GM13977 (cell line): ENCODE measurements at regions not wholly inside any gene's neighbourhood (a gene's known extent, or its start where the extent isn't known, plus 50 kb on each side); places are given as distances from the start of the nearest gene placed in this dataset.
A peak's percentile ranks its signal among the peaks of the same experiment; 100 is the strongest.

ENCODE experiments used
- DNase-seq: peaks from one replicate; pipeline ENCODE4 v3.0.0; 2012; ENCODE audit warnings: low spot score
- CTCF ChIP-seq: IDR thresholded peaks from 2 replicates; pipeline ENCODE4 v1.5.1; 2012; ENCODE audit warnings: mild to moderate bottlenecking, control low read depth; ENCODE audit not compliant: insufficient read depth; ENCODE audit errors: extremely low read depth, missing control alignments
- in situ Hi-C: fragments of 300-500 bp; cut with MboI; formaldehyde crosslinking; loops from one replicate; pipeline ENCODE4 v1.12.0; 2022; ENCODE audit warnings: low sequenced_read_pairs, low pct_unique_long_range_greater_than_20kb, mixed read lengths, inconsistent platforms; ENCODE audit not compliant: unreplicated experiment

DNA sequence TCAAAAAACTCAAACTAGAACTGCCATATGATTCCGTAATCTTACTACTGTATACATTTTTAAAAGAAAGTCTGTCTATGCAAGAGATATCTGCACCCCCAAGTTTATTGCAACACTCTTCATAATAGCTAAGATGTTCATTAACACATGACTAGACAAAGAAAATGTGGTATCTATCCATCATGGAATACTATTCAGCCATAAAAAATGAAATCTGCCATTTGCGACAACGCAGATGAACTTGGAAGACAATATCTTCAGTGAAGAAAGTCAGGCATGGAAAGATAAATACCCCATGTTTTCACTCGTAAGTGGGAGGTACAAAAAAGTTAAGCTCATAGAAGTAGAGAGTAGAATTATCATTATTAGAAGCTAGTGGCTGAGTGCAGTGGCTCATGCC lies 87.3 kb upstream of the DHRSX start:
- in situ Hi-C loops: no loop called here
- TF ChIP-seq CTCF: no peak

DNA sequence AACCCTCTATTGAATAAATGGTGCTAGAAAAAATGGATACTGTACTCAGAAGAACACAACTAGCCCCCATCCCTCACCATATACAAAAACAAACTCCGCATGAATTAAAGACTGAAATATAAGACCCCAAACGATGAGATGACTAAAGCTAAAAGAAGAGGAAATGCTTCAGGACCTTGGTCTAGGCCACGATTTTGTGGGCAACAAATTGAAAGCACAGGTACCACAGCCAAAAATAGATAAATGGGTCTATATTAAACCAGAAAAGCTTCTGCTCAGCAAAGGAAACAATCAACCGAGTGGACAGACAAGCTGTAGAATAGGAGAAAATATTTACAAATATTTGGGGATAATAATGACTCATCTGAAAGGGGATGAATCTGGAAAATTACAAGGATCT lies 86.4 kb upstream of the DHRSX start:
- no peak for TF ChIP-seq CTCF
- in situ Hi-C loops: no loop called here
- DNase-seq: no peak

More for the DNA sequence above, 87.3 kb upstream of the DHRSX start:
- DNase-seq: no peak

DNA sequence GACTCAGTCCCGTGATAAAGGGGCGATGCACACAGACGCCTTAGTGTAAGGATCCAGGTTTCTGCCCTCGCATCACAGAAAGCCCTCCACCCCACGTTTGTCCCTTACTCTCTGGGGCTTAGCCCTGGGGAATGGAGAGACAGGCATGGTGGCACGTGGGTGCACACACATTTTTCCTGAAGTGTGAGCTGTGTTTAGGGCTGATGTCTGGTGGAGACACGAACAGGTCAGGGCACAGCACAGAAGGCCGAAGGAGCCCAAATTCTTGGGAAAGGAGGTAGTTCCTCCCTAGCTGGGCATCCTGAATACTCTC lies 84.3 kb upstream of the DHRSX start:
- TF ChIP-seq CTCF: no peak
- in situ Hi-C loops: no loop called here
- no peak for DNase-seq

- in situ Hi-C loops: no loop called here
- no peak for TF ChIP-seq CTCF
- DNase-seq: peak; percentile 53
Observed at GRCh38 chrX:2584251-2585157, 83.7 kb upstream of the DHRSX start.

GRCh38 chrX:2583194-2584162 lies 82.7 kb upstream of the DHRSX start:
- in situ Hi-C loops: no loop called here
- peak; percentile 40 for DNase-seq
- no peak for TF ChIP-seq CTCF

- peak; percentile 30 for DNase-seq
- TF ChIP-seq CTCF: no peak
- in situ Hi-C loops: no loop called here
Observed at GRCh38 chrX:2582667-2583066, 81.9 kb upstream of the DHRSX start.
